Liver (tissue), 3 donors: ENCODE measurements at regions not wholly inside any gene's neighbourhood (a gene's known extent, or its start where the extent isn't known, plus 50 kb on each side); places are given as distances from the start of the nearest gene placed in this dataset.

Source experiments
- EGR1 ChIP-seq, 2 donors: IDR thresholded peaks; 2 replicates each; pipeline ENCODE4 v1.6.1; 2016 to 2018; ENCODE audit warnings: antibody characterized with exemption in 2 of 2, low read depth in 2 of 2
- YY1 ChIP-seq: IDR thresholded peaks from 2 replicates; pipeline ENCODE4 v1.6.1; 2016; ENCODE audit warnings: antibody characterized with exemption, mild to moderate bottlenecking
- TF ChIP-seq, protein P1 (sequence below): fragments of 150-350 bp; IDR thresholded peaks from 2 replicates; pipeline ENCODE4 v1.5.1; 2017; ENCODE audit warnings: improper control_type of control experiment, low read depth, low read length; ENCODE audit not compliant: missing input control
- donor health status: healthy.
- donor health status: healthy.

DNA sequence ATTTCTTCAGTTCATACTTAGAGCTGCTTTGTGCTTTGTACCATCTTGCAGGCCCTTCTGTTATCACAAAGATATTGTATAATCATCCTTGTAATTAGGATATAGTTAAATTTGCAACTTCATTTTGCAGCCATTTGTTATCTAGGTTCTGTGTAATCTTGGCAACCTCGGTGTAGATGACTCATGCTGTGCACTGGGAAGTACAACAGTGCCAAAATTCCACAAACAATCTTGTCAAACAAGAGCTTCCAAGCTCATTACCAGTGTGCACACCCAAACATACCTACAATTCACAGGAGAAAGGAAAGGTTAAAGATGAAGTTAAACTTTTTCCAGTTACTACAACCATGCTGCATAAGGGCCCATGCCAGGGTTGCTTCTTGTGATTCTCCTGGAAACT is 1231.8 kb downstream of the CDH11 start:
- TF ChIP-seq, protein P1, sequence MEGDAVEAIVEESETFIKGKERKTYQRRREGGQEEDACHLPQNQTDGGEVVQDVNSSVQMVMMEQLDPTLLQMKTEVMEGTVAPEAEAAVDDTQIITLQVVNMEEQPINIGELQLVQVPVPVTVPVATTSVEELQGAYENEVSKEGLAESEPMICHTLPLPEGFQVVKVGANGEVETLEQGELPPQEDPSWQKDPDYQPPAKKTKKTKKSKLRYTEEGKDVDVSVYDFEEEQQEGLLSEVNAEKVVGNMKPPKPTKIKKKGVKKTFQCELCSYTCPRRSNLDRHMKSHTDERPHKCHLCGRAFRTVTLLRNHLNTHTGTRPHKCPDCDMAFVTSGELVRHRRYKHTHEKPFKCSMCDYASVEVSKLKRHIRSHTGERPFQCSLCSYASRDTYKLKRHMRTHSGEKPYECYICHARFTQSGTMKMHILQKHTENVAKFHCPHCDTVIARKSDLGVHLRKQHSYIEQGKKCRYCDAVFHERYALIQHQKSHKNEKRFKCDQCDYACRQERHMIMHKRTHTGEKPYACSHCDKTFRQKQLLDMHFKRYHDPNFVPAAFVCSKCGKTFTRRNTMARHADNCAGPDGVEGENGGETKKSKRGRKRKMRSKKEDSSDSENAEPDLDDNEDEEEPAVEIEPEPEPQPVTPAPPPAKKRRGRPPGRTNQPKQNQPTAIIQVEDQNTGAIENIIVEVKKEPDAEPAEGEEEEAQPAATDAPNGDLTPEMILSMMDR: no peak
- no peak for TF ChIP-seq EGR1 (IDR thresholded peaks at IDR 0.05; ENCODE audit: low read depth in 2 of 2)
- no peak for TF ChIP-seq YY1
